Ramos (cell line): ENCODE measurements at regions not wholly inside any gene's neighbourhood (a gene's known extent, or its start where the extent isn't known, plus 50 kb on each side); places are given as distances from the start of the nearest gene placed in this dataset.

Experiments
- in situ Hi-C: fragments of 300-500 bp; cut with MboI; formaldehyde crosslinking; loops from one replicate; pipeline ENCODE4 v1.14.3; 2022; ENCODE audit warnings: low sequenced_read_pairs; ENCODE audit not compliant: unreplicated experiment

GRCh38 chr1:69455718-69456117 lies 112.0 kb upstream of the LRRC7 start:
- in situ Hi-C loops: no loop called here

DNA sequence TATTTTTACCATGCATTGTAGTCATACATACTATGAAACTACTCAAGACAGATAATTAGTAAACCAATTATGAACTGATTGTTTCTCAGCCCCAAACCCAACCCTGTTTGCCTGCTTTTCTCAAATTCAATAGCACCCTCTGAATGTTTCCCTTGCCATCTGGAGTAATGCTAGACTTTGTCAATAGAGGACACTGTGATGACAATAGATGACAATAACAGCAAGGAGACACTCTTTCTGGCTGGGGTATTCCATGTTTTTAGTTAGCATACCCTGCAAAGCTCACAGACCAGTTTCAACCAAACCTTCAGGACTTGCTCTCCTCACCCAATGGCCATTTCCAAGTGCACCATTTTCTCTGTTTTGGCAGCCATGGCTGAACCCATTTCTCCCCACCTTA lies 108.5 kb upstream of the LRRC7 start:
- in situ Hi-C loops: no loop called here

GRCh38 chr1:69475021-69475420 lies 92.7 kb upstream of the LRRC7 start:
- in situ Hi-C loops: no loop called here

- in situ Hi-C loops: no loop called here
These were observed 88.0 kb upstream of the LRRC7 start for GRCh38 chr1:69479734-69480133.

DNA sequence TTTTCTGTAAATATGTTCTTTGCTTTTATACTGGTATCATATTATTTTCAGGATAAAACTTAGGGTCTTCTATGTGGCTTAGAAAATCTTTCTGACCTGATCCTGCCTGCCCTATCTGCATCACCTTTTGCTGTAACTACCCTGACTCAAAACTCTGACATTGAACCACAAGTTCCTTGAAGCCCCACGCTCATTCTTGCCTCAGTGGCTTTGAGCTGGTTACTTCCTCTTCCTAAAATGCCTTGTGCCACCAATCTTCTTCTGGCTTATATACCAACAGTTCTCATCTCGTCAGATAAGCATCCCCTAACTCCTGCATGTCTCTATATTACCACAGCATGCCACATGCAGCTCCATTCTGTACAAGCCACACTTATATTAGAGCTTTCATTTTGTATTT lies 84.5 kb upstream of the LRRC7 start:
- in situ Hi-C loops: no loop called here

GRCh38 chr1:69485616-69486015 lies 82.1 kb upstream of the LRRC7 start:
- in situ Hi-C loops: no loop called here

DNA sequence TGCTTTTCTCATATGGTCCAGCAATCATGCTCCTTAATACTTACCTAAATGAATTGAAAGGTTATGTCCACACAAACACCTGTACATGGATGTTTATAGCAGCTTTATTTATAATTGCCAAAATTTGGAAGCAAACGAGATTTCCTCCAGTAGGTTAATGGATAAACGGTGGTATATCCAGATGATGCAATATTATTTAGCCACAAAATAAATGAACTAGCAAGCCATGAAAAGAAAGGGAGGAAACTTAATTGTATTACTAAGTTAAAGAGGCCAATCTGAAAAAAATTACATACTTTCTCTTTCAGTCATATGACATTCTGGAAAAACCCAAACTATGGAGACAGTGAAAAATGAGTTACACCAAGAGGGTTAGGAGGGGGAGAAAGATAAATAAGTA lies 76.3 kb upstream of the LRRC7 start:
- in situ Hi-C loops: no loop called here

GRCh38 chr1:69492286-69492685 lies 75.4 kb upstream of the LRRC7 start:
- in situ Hi-C loops: no loop called here

- in situ Hi-C loops: no loop called here
These were observed 73.5 kb upstream of the LRRC7 start for GRCh38 chr1:69494221-69494620.

DNA sequence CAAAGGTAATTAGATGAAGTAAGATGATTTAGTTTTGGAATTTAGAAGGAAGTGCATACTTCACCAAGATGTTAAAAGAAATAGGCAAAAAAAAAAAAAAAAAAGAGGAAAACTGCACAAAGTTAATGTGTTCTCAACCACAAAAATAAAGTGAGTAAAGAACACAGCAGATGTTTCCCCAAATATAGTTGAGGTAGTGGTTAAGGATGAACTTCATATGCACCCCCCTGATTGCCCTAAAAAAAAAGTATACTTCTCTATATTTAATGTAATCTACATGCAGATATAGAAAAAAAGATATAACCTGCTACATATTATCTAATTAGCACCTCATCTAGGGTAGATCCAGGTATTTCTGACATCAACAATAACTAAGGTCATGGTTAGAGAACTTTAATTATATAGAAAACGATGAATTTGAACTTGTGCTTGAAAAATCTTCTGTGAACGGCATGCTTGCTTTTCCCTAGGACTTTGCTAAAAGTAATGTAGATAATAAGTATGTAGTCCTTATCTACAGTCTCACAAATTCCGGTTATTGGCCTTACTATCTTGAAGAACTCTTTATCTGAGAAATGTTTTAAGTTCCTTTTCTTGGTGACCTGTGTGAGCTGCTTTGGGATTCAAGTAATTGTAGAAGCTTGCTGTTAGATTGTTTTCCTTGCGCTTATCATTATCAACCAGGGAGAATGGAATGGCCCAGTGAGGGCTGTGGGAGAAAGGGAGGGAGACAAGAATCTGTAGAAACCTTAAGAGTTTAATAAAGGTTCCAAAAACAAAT lies 70.1 kb upstream of the LRRC7 start:
- in situ Hi-C loops: no loop called here

- in situ Hi-C loops: no loop called here
These were observed 69.0 kb upstream of the LRRC7 start for GRCh38 chr1:69498711-69499110.

DNA sequence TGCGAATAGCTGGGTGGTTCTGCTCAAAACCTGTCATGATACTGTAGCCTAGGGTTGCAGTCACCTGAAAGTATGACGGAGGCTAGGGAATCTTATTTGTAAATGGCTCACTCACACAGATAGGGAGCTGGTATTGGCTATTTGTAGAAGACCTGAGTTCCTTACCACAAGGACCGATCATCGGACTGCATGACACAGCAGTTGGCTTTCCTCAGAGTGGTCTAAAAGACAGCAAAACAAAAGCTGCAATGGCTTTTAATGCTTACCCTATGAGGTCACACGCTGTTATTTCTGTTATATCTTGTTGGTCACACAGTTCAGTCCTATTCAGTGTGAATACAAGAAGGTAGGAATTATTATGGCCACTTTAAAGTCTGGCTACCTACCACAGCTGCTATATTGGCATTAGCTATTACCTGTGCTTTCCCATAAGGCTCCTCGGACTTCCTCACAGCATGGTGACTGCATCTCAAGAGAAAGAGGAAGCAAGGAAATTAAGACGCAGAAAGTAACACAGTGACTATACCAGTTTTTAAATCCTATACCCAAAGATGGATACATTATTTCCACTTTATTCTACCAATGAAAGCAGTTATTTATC lies 68.4 kb upstream of the LRRC7 start:
- in situ Hi-C loops: no loop called here

- in situ Hi-C loops: no loop called here
These were observed 64.7 kb upstream of the LRRC7 start for GRCh38 chr1:69502991-69503390.

DNA sequence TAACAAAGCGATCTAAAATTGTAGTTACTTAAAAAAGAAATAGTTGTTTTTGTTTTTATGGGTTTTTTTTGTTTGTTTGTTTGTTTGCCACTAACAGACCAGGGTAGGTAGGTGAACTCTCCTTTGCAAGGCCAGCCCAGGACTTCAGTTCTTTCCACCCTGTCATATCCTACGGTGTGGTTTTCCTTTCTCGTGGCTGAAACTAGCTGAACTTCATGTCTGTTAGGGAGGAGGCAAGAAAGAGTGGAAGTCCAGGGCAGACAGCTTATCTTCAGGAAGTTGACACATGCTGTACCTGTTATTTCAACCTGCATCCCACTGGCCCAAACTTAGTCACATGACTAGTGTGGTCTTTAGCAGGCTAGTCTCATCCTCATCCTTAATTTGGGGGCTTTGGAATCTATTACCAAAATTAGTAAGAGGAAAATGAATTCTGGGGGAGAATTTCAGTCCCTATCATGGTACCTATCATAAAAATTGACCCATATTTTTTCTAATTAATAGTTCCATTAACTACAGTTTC lies 62.9 kb upstream of the LRRC7 start:
- in situ Hi-C loops: no loop called here

GRCh38 chr1:69506311-69506710 lies 61.4 kb upstream of the LRRC7 start:
- in situ Hi-C loops: no loop called here

DNA sequence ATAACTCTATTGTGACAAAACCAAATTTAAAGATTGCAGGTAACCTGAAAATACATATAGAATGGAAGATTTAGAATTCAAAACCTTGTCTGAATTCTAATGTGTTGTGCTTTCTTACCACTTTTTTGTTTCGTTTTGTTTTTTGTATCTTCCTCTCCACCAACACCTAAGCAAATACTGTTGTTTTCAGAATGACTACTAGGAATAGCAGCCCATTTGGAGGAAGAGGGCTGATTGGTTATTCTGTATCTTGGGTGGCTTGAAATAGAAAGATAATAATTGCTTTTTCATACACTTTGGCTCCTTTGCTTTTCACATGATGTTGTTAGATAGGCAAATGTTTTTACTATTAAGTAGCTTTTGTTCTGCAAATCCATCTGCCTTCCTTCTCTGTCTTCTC lies 61.0 kb upstream of the LRRC7 start:
- in situ Hi-C loops: no loop called here

DNA sequence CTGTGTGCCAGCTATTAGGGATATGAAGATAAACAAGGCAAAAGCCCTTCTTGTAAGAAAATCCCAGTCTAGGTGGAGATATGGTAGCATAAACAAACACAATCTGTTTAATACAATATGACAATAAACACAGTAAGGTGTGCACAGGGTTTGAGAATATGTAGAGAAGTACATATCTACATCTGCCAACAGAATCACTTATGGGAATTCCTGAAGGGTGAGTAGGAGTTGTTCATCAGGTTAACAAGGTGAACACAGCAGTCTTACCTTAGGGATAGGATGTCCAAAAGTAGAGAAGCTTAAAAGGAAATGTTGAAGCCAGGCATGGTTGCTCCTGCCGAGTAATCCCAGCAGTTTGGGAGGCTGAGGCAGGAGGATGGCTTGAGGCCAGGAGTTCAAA lies 57.7 kb upstream of the LRRC7 start:
- in situ Hi-C loops: no loop called here

DNA sequence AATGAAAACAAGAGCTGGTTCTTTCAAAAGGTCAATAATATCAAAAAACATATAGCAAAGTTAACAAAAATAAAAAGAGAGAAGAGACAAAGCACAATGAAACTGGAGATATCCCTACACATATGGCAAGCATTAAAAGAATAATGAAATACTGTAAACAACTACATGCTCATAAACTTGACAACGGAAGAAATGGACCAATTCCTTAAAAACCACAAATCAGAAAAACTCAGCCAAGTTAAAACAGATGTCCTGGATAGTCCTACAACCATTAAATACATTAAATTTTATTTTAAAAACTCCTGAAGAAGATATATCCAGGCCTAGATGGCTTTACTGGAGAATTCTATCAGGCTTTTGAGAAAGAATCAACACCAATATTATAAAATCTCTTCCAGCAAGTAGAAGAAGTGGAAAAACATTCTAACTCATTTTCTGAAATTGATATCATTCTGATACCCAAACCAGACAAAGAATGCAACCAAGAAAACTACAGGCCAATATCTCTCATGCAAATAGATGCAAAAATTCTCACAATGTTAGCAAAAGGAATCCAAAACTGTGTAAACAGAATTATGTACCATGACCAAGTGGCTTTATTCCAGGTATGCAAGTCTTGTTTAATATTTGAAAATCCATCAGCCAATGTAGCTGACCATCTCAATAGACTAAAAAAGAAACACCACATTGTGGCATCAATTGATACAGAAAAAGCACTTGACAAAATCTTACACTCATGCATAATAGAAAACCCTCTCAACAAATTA lies 56.1 kb upstream of the LRRC7 start:
- in situ Hi-C loops: no loop called here

DNA sequence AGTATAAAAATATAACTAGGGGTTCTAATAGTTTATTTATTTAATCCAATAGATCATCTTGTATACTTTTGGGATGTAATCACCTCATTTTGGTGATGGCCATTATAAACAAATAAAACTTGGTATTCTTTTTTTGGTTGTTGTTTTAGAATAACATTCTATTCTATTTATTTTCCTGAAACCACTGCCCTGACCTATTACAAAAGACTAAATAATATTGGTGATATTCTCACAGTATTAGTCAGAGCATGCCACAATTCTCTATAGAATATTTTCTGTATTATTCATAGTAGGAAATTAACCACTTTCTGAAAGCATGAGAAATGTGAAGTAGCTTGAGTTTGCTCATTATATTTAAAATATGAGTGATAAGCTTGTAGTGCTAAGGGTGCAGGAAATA lies 54.1 kb upstream of the LRRC7 start:
- in situ Hi-C loops: no loop called here
